ENCODE measurements at regions not wholly inside any gene's neighbourhood (a gene's known extent, or its start where the extent isn't known, plus 50 kb on each side); places are given as distances from the start of the nearest gene placed in this dataset.

DNA sequence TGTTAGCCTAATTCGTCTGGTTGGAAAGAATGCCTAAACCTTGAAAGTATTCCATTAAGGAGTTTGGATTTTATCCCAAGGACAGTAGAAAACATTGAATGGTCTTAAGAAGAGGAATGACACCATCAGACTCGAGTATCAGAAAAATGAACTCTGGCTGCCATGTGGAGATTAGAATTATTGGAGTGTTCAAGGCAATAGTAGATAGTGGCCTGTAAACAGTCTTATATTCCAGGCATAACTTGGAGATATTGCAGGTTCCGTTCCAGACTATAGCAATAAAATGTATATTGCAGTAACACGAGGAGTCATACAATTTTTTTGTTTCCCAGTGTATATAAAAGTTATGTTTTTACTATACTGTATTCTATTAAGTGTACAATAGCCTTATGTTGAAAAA lies 130.9 kb downstream of the GDAP2 start:
- ATAC-seq (ENCODE audit: poor library complexity) (no peak), DNase-seq (no peak)
- Histone ChIP-seq H3K4me1 (ENCODE audit: insufficient read depth, low read length) (no peaks in the 10 kb centered on the region), H3K9me3 (ENCODE audit: control insufficient read depth in 1 of 2, insufficient read depth in 1 of 2, low read length in 2 of 2) (no peaks in the 10 kb centered on the region), H3K27ac (ENCODE audit: low read depth in 1 of 2, low read length in 2 of 2) (no peak overlapping the region), H3K27me3 (ENCODE audit: control insufficient read depth in 1 of 2, insufficient read depth in 2 of 2, low read length in 2 of 2) (peaks cover 0 to 26% of the 10 kb centered on the region in 2 experiments), H3K36me3 (ENCODE audit: insufficient read depth, low read length) (no peaks in the 10 kb centered on the region), H3K4me3 (ENCODE audit: low read length) (no peak overlapping the region)
- Mint-ChIP-seq H3K27me3 (peaks cover 25% of the 10 kb centered on the region), H3K27ac (no peak overlapping the region), H3K9me3 (no peaks in the 10 kb centered on the region), H3K4me1 (ENCODE audit: low read depth) (no peaks in the 10 kb centered on the region), H3K36me3 (ENCODE audit: low read depth) (no peaks in the 10 kb centered on the region), H3K4me3 (no peak overlapping the region)
- intact Hi-C loops (cut with DNase I, micrococcal nuclease): no loop called here
- TF ChIP-seq, protein P1, sequence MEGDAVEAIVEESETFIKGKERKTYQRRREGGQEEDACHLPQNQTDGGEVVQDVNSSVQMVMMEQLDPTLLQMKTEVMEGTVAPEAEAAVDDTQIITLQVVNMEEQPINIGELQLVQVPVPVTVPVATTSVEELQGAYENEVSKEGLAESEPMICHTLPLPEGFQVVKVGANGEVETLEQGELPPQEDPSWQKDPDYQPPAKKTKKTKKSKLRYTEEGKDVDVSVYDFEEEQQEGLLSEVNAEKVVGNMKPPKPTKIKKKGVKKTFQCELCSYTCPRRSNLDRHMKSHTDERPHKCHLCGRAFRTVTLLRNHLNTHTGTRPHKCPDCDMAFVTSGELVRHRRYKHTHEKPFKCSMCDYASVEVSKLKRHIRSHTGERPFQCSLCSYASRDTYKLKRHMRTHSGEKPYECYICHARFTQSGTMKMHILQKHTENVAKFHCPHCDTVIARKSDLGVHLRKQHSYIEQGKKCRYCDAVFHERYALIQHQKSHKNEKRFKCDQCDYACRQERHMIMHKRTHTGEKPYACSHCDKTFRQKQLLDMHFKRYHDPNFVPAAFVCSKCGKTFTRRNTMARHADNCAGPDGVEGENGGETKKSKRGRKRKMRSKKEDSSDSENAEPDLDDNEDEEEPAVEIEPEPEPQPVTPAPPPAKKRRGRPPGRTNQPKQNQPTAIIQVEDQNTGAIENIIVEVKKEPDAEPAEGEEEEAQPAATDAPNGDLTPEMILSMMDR (IDR thresholded peaks at IDR 0.05): no peak
- CTCF ChIA-PET: no interaction called here
- POLR2A ChIA-PET: no interaction called here

DNA sequence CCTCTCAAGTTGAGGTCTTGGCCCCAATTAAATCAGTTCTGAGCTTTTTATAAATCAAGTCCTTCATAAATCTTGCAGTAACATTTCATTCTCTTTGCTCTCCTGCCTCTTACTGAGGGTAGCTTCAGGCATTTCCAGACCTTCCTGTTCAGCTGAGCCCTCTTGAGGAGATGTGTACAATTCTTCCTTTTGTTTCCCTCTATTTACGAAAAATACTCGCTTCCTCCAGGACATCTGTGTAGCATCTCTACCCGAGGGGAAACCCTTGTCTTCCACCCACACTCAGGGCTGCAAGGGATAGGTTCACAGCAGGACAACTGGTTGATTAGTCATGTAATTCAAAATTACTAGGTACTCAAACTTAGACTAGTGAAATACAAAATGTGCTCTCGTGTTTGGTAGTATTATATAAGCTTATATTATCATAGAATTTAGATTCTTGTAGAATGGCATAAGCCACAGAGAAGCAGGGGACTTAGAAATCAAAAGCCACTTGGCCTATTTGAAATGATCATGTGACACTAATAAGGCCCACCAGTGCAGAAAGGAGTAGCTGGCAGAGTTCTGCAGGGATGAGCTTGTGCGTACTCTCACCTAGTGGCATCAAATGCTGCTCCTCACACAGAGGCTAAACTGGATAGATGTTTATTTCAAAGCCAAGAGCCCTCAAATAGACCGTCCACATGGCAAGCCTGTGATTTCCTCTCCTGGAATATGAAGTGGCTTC lies 126.7 kb downstream of the GDAP2 start:
- Mint-ChIP-seq H3K9me3 (no peaks in the 10 kb centered on the region), H3K27me3 (peaks cover 23% of the 10 kb centered on the region), H3K4me1 (ENCODE audit: low read depth) (no peaks in the 10 kb centered on the region), H3K4me3 (no peak overlapping the region), H3K27ac (no peak overlapping the region), H3K36me3 (ENCODE audit: low read depth) (no peaks in the 10 kb centered on the region)
- intact Hi-C loops (cut with DNase I, micrococcal nuclease): no loop called here
- TF ChIP-seq, protein P1 (IDR thresholded peaks at IDR 0.05): no peak
- no peaks in the 10 kb centered on the region for H3K4me1 ChIP-seq (ENCODE audit: insufficient read depth, low read length)
- H3K27me3 ChIP-seq (ENCODE audit: control insufficient read depth in 1 of 2, insufficient read depth in 2 of 2, low read length in 2 of 2): peaks cover 0 to 33% of the 10 kb centered on the region in 2 experiments
- no peak overlapping the region for H3K4me3 ChIP-seq (ENCODE audit: low read length)
- POLR2A ChIA-PET: no interaction called here
- DNase-seq: no peak
- H3K36me3 ChIP-seq (ENCODE audit: insufficient read depth, low read length): no peaks in the 10 kb centered on the region
- no peak for ATAC-seq (ENCODE audit: poor library complexity)
- H3K27ac ChIP-seq (ENCODE audit: low read depth in 1 of 2, low read length in 2 of 2): no peak overlapping the region
- CTCF ChIA-PET: no interaction called here
- H3K9me3 ChIP-seq (ENCODE audit: control insufficient read depth in 1 of 2, insufficient read depth in 1 of 2, low read length in 2 of 2): no peaks in the 10 kb centered on the region

DNA sequence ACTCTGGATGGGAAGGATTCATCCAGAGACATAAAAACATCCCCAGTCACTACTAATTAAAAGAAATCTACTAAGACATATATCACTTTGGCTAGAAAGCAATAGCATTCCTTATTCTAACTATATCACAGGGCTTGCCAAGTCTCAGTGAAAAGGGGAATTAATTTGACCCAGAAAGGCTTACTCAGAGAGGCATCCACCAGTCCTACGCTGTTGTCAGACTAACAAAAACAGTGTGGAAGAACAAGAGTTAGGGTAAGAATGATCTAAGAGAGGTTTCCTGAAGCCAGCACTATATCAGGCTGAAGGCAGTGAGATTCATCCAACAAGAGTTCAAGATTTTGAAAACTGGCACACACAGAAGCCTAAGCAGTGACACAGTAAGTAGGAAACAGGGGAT lies 126.1 kb downstream of the GDAP2 start:
- Mint-ChIP-seq H3K36me3 (ENCODE audit: low read depth) (no peaks in the 10 kb centered on the region), H3K27me3 (peaks cover 26% of the 10 kb centered on the region), H3K27ac (no peak overlapping the region), H3K4me1 (ENCODE audit: low read depth) (no peaks in the 10 kb centered on the region), H3K9me3 (no peaks in the 10 kb centered on the region), H3K4me3 (no peak overlapping the region)
- H3K4me3 ChIP-seq (ENCODE audit: low read length): no peak overlapping the region
- H3K4me1 ChIP-seq (ENCODE audit: insufficient read depth, low read length): no peaks in the 10 kb centered on the region
- H3K36me3 ChIP-seq (ENCODE audit: insufficient read depth, low read length): no peaks in the 10 kb centered on the region
- TF ChIP-seq, protein P1 (IDR thresholded peaks at IDR 0.05): no peak
- intact Hi-C loops (cut with DNase I, micrococcal nuclease): no loop called here
- H3K27ac ChIP-seq (ENCODE audit: low read depth in 1 of 2, low read length in 2 of 2): no peak overlapping the region
- H3K27me3 ChIP-seq (ENCODE audit: control insufficient read depth in 1 of 2, insufficient read depth in 2 of 2, low read length in 2 of 2): peaks cover 0 to 29% of the 10 kb centered on the region in 2 experiments
- POLR2A ChIA-PET: no interaction called here
- CTCF ChIA-PET: interaction anchor here (0.6 kb wide), 1 partner anchor 37 kb away, joined by 3 read pairs; no protein-coding TSS in a partner anchor
- H3K9me3 ChIP-seq (ENCODE audit: control insufficient read depth in 1 of 2, insufficient read depth in 1 of 2, low read length in 2 of 2): no peaks in the 10 kb centered on the region
- ATAC-seq (ENCODE audit: poor library complexity) (no peak), DNase-seq (no peak)

Measured in CD4-positive, alpha-beta T cell (primary cell).